ENCODE measurements at regions not wholly inside any gene's neighbourhood (a gene's known extent, or its start where the extent isn't known, plus 50 kb on each side); places are given as distances from the start of the nearest gene placed in this dataset.
A peak's percentile ranks its signal among the peaks of the same experiment; 100 is the strongest.

DNA sequence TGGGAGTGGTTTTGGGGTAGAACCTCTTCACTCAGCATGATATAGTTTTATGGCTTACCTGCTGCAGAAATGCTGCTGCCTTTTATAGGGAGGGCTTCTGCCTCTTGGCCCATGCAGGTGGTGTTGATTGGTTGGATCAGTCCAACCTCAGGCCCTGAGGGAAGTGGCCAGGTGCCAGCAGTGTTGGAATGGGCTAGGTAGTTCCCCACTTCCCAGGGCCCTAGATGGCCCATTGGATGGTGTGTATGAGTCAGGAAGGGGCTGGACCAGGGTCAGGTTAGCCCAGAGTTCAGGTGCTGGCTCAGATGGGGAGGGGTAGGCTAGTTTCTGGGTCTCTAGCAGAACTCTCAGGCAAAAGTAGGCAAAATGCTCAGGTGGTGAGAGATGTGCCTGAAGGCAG is 455.5 kb downstream of the CCSER2 start:
- DNase-seq (ENCODE audit: low spot score): no peak

DNA sequence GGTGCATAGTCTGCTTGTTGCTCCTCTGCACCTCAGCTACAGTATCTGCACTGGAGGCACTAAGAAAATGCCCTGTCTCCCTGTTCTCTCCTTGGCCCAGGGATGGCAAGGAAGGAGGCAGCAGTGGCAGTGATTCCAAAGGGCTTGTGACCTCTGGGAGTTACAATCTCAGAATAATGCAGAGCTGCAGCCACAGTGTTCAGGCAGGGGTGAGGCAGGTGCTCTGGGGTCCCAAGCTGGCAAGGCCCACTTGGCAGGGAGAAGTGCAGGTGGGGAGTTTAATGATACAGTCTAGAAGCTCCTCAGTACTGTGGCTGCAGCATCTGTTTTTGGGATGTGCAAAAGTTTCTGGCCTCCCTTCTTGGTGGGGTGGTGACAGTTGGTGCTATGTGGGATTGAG is 456.4 kb downstream of the CCSER2 start:
- DNase-seq (ENCODE audit: low spot score): no peak

DNA sequence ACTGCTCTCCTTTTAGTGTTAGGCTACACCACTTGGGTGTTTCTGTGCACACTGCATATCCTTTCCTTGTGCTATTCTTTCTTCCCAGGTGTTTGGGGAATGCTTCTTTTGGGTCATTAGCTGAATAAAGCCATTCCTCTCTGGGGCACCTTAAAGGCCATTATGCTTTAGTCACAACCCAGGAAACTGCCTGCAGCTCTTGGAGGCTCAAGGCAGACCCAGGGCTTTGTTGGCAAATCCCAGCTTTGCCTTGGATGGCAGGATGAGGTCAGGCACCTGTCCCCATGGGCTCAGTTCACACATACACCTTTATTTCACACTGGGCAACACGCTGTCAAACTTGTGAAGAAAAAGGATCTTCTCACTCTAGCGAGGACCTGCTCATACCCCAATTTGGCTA is 460.6 kb downstream of the CCSER2 start:
- no peak for DNase-seq (ENCODE audit: low spot score)

DNA sequence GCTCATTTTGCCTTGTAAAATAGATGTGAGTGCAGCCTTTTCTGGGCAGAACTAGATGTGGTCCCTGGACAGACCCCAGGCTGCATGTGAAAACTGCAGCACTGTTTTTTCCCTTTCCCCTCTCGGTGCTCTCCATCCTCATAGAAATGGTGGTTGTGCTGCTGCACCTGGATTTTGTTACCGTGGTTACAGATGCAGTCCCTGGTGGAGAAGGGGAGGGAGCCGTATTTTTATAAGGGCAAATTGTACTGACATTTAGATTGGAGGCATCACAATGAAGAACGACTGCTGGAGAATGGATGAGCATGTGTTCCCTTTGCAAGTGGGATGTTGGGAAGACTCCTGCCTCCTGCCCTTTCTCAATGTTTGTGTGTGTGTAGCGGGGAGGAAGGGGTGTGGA is 469.9 kb downstream of the CCSER2 start:
- no peak for DNase-seq (ENCODE audit: low spot score)

DNA sequence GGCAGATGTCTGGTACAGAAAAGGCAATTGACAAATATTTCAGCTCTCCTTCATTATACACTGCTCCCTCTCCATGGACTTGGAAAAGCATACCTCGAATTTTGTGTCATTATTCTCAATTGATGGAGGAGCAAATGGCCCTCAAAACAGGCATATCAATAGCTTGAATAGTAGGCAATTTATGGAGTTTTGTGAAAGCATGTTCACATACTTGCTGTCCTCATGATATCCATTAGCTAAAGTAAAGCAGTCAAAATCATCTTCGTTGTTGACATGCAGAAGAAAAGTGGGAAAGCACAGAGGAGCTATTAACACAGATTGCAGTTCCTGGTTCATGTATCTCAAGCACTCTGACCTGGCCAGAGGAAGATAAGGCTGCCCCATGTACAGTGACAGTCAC is 472.8 kb downstream of the CCSER2 start:
- DNase-seq (ENCODE audit: low spot score): no peak

DNA sequence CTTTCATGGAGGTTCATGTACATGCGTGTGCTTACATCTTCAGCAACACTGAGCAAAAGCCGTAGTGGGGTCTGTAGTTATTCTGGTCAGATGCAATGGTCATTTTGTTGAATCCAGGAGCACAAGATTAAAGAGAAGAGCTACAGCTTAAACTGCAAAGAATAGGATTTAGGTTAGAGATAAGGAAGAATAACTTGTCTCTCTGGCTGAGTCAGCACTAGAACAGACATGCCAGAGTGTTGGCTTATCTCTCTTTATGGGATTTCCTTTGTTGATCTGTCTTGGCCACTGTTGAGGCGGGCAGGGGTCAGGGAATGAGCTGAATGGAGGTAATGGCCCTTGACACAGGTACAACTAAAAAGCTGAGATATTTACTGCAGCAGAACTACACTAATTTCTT is 473.5 kb downstream of the CCSER2 start:
- DNase-seq (ENCODE audit: low spot score): no peak

DNA sequence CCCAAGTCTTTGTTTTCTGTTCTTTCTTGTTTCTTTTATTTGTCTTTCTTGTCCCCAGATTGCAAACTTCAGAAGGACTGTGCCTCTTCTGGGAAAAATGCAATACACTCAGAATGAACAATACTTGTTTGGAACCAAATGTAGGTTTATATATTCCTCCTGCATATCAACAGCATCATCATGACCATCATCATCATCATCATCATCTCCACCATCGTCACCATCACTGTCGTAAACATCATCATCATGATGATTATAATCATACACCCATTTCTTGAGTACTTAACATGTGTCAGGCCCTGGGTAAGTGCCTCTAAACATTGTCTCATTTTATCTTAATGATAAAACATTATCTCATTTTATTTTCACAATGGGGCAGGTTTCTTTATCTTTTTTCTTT is 476.8 kb downstream of the CCSER2 start:
- DNase-seq (ENCODE audit: low spot score): no peak

DNA sequence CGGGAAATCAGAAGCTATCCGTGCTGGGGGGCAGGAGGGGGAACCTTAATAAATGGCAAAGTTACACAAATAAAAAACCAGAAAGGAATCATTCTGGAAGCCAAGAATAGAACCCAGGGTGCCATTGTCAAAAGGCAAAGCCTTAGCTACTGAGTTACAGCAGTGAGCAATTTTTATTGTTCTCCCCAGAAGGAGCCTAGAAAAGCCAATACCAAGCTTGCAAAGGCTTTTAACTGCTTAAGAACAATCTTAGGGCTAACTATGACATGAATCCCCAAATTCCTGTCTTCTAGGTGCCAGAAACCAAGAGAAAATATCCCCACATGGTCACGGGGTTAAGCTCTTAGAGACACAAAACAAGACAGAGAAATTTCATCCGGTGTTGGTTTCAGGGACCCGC is 482.7 kb downstream of the CCSER2 start:
- no peak for DNase-seq (ENCODE audit: low spot score)

DNA sequence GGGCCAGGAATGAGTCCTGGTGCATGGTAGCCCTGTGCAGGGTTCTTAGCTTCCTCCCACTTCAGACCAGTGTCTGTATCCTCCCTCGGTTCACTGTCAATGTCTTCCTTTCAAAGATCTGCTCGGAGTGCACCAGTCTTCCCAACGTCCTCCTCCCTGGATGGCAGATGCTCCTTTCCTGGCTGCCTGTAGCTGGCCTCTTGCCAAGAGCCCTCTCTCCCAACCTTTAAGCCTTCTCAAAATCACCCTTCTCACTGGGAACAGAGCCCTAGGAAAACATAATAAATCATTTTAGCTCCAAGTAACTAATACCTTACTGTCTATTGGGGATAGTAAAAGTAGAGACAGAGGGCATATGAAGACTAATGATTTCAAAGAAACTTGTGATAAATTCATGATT is 490.6 kb downstream of the CCSER2 start:
- no peak for DNase-seq (ENCODE audit: low spot score)

DNA sequence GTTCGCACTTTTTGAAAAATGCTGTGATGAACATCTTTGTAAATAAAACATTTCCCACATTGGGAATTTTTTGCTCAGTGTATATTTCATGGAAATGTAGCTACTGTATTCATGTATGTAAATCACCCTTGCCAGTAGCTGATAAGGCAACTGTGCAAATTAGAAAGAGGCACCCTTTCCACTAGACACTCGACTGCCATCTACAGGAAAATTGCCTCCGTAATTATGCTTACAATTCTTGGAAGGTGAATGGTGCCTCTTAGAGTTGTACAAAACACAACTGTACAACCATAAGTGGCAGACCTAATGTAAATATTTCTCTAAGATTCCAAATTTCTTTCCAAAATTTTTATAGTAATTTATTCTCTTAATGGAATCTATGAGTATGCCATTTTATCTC is 491.7 kb downstream of the CCSER2 start:
- no peak for DNase-seq (ENCODE audit: low spot score)

DNA sequence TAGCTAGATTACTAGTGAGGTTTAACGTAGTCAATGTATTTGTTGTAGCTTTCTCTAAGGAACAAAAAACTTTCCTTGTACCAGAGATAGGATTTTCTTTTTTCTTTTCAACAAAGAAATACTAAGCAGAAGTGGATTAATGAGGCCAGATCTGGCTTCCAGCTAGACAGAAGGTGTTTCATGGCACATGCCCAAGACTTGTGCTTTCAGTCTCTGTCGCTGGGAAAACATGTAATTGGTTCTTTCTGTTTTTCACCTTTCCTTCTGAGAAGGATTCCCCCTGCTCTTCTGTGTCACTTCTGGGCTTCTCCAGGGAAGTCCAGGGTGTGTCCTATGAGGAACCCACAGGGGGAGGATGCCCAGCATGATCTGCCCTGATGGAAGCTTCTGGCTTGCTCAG is 492.2 kb downstream of the CCSER2 start:
- no peak for DNase-seq (ENCODE audit: low spot score)

DNA sequence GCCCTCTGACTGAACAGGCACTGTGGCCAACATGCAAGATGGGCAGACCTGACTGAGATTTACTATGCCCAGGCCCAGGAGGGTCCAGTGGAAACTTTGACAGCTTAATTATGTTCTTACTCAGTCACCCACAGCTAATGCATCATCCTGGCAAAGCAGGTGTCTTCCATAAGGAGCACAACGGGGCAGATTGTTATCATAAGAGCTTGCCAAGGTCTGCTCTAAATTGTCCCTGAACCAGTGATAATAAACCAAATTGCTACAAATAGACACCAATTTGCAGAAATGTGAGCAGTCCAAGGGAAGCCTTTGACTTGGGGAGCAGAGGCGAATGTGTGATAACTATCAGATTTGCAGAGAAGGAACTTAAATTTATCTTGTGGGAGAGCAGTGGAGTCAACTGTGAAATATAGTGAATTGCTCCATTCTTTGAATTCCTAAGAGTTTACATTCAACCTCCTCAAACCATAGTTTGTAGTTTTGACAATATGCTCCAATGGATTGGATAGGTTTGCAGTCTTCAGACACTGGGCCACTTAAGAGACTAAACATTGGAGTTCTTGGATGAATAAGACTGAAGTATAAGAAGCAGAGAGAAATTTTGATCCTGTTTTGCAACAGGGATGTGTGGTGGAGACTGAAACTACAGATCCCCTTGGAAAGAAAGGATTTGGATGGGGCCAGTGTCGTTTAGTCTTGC is 494.7 kb downstream of the CCSER2 start:
- DNase-seq (ENCODE audit: low spot score): peak; percentile 89

DNA sequence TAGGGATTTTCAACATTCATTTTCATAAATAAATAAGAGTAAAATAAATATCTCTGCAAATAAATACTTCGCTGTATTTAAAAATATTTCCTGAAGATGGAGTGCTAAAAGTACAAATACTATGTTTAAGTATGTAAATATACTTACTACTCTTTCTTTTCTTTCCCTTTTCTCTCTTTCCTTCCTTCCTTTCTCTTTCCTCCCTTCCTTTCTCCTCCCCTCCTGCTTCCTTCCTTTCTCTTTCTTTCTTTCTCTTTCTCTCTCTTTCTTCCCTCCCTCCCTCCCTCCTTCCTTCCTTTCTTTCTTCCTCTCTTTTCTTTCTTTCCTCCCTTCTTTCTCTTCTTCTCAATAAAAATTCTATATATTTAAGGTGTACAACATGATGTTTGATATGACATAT is 496.1 kb downstream of the CCSER2 start:
- DNase-seq (ENCODE audit: low spot score): no peak

DNA sequence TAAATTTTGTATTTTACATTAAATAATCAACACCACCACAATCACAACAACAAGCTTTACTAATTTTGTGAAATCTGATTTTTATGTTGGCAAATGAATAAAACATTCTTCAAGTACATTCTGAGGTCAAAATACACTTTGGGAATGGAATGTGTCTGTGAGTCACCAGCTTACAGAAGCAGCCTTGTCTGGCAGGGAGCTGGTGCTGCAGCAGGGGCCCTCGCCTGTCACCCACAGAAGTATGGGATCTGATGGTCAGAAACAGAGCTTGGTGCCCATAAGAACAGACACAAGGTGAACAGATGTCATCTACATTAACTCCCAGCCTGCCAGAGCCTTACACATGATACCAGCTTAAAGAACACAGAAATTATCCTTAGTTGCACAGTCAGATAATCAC is 496.9 kb downstream of the CCSER2 start:
- DNase-seq (ENCODE audit: low spot score): peak; percentile 39

DNA sequence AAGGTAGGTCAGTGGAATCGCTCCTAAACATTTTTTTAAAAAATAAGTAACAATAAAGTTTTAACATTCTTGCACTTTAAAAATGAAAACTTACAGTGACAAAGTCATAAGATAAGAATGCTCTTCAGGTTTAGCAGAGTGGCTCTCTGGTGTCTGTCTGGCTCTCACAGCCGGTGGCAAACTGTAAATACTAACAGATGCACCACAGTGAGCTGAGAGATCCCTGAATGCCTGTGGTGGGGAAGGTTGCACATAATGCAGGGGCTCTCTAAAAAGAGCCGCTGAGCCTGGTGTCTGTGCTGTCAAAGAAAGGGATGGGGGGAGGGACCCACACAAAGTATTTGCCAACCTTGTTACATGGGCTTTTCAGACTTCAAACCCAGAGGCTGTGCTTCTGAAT is 498.3 kb downstream of the CCSER2 start:
- no peak for DNase-seq (ENCODE audit: low spot score)

DNA sequence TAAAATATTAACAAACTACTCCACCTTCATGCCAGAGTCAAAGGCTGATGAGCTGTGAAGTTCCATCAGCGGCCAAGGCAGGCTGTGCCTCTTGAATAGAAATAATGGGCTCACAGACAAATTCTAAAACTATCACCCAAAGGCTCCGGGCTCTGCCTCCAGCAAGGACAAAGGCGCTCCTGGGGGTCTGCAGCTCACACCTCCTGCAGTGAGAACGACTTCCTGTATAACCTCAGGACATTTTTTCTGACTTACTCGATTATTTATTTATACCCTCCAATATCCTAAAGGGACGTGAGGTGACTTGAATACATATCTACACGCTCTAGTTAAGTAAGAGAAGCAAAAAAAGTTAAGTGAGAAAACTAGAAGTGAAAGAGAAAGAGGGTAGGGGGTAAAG is 500.7 kb downstream of the CCSER2 start:
- no peak for DNase-seq (ENCODE audit: low spot score)

DNA sequence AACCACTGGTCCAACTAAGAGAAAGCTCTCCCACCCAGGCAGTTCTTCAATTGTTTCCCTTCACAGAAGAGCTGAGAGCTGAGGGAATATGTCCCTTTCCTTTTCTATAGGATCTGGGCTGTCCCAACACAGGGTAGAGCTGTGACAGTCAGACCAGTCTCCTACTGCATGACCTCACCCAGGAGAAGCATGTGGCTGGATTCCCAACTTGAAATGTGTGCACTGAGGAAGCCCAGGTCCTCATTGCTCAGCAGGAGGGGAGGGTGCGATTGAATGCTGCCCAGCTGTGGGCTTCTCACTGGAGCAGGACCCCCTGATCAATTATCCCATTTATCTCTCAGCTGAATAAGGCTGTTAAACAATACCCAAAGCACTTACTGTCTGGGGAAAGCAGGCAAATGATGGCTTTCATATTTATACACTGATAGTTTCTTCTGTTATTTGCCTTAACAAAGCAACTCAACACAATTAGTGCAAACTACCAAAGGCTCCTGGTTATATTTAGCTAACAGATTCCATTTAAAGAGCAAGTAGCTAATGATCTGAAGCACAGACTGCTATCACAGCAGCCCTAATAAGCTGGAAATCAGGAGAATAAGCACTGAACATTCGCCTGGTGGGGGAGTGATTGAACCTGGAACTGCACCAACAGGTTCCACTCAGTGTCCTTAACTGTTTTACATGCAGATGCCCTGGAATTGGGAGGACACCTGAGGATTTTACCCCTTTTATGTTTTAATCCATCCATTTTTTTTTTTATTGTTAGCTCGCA is 508.8 kb downstream of the CCSER2 start:
- no peak for DNase-seq (ENCODE audit: low spot score)

DNA sequence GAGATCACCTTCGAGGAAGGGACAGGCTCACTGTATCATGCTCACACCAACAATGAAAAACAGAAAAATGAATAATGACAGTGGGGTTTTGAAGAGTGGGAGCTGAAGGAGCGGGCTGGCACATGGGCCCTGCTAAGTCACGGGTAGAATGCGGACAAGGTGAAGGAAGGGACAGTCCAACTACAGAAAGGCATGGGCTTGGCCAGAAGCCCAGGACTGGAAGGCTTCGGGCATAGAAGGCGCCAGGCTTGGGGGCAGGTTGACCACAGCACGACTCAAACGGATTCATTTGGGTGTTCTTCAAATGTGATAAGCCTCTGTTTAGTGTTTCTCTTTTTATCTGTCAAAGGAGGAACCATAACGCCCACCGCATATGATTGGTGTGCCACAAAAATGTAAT is 509.5 kb downstream of the CCSER2 start:
- no peak for DNase-seq (ENCODE audit: low spot score)

DNA sequence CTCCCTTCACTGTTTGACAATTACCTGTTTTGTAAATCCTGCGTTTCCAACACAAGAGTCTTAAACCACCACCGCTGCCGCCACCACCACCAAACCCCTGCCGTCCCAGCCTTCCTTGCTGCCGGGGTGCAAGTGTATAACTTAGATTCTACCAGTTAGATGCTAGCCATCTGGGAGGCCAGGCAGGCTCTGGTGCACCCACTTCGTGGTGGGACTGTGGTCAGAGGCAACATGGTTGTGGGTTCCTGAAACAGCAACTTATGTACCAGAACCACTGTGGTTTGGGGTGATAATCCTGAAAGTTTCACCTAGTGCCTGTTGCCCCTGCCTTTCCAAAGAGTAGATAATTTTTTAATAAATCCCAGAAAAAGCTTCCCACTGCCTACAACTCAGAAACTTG is 510.5 kb downstream of the CCSER2 start:
- no peak for DNase-seq (ENCODE audit: low spot score)

DNA sequence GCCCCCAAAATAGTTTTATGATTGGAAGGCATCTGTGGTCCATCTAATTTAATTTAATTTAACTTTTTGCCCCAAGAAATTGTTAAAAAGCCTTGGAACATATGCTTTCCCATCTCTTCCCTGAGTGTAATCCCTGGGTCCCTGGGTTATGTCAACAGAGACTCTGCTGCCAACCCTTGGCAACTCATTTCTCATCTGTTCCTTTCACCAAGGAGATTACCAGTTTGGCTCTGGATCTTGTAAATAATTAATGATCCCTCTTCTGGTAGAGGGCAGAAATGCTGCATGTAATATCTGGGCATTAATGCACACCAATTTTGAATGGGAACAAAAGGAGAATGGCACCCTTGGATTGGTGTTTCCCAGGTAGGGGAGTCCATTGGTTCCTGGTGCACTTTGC is 514.2 kb downstream of the CCSER2 start:
- no peak for DNase-seq (ENCODE audit: low spot score)

DNA sequence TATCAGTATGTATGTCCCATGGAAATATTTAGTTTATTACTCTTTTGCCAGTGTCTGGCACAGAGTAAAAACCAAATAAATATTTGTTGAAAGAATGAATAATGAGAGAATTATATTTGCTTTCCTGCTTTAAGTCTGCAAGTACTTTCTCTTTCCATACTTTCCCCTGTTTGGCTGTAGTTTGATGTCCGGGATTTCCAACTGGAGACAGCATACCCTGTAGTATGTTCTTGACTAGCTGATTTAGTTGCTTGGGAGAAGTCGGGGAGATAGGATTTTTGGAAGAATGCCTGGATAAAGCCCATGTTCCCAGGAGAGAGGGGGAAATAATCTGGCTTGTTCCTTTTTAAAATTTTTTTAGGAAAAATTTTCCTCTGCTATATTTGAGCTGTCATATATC is 516.1 kb downstream of the CCSER2 start:
- DNase-seq (ENCODE audit: low spot score): no peak

DNA sequence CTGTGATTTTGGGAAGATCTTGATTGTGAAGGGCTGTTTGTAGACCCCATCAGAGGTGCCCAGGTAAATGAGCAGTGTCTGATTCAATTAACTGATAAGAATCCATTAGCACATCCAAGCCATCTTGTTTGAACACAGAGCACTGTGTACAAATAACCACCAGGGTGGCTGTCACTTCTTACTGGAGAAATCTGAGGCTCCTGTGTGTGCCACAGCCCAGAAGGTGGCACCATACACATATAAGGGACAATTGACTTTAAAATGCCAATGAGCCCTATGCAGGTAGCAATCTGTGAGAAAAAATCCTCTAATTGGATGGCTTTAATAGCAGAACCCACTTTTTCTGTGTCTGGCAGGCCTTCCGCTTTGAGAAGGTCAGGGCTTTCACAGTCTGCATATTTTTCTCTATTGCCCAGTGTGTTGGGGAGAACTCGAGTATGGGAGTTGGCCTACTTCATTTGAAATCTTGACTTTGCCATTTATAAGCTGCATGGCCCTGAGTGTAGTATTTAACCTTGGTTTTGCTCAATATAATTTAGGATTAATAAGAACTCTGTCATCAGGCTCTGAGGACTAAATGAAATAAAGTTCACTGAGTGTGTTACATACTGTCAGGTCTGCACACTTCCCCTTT is 517.4 kb downstream of the CCSER2 start:
- peak; percentile 82 for DNase-seq (ENCODE audit: low spot score)
